H9 (cell line): ENCODE measurements at regions not wholly inside any gene's neighbourhood (a gene's known extent, or its start where the extent isn't known, plus 50 kb on each side); places are given as distances from the start of the nearest gene placed in this dataset.

Source experiments
- DNase-seq: peaks from one replicate; pipeline ENCODE4 v3.0.0-alpha.2; 2017
- H2AFZ ChIP-seq: one replicate; pipeline ENCODE4 v1.6.1; 2013; ENCODE audit warnings: mild to moderate bottlenecking, low read length, control low read depth, moderate library complexity
- H2AK5ac ChIP-seq: 2 replicates; pipeline ENCODE4 v1.6.1; 2013; ENCODE audit warnings: low read length, control low read depth, mixed read lengths; ENCODE audit not compliant: insufficient read length
- H2BK120ac ChIP-seq: one replicate; pipeline ENCODE4 v1.6.1; 2013; ENCODE audit warnings: low read depth, mild to moderate bottlenecking, low read length, control low read depth, inconsistent platforms; ENCODE audit not compliant: poor library complexity, severe bottlenecking
- H2BK12ac ChIP-seq: 2 replicates; pipeline ENCODE4 v1.6.1; 2013; ENCODE audit warnings: low read length, control low read depth, mixed read lengths, low read depth; ENCODE audit not compliant: insufficient read length
- H2BK15ac ChIP-seq: 2 replicates; pipeline ENCODE4 v1.6.1; 2013; ENCODE audit warnings: low read depth, low read length, control low read depth
- H2BK20ac ChIP-seq: one replicate; pipeline ENCODE4 v1.6.1; 2013; ENCODE audit warnings: low read depth, mild to moderate bottlenecking, low read length, control low read depth, inconsistent platforms; ENCODE audit not compliant: poor library complexity, severe bottlenecking
- H2BK5ac ChIP-seq: 2 replicates; pipeline ENCODE4 v1.6.1; 2013; ENCODE audit warnings: low read length, control low read depth, mixed read lengths; ENCODE audit not compliant: insufficient read length
- H3K14ac ChIP-seq: 2 replicates; pipeline ENCODE4 v1.6.1; 2013; ENCODE audit warnings: low read length, control low read depth; ENCODE audit not compliant: insufficient read depth
- H3K18ac ChIP-seq: 2 replicates; pipeline ENCODE4 v1.6.1; 2013; ENCODE audit warnings: low read depth, mild to moderate bottlenecking, mixed read lengths, low read length, control low read depth; ENCODE audit not compliant: insufficient read length
- H3K23ac ChIP-seq: 2 replicates; pipeline ENCODE4 v1.6.1; 2013; ENCODE audit warnings: low read length, control low read depth, mixed read lengths, low read depth; ENCODE audit not compliant: insufficient read length
- H3K23me2 ChIP-seq: 2 replicates; pipeline ENCODE4 v1.6.1; 2013; ENCODE audit warnings: low read depth, mild to moderate bottlenecking, mixed read lengths, low read length, control low read depth; ENCODE audit not compliant: insufficient read length, poor library complexity, severe bottlenecking
- H3K27ac ChIP-seq: 2 replicates; pipeline ENCODE4 v1.5.1; 2013; ENCODE audit warnings: low read length, control low read depth, mixed read lengths, low read depth; ENCODE audit not compliant: insufficient read length
- H3K27me3 ChIP-seq: 2 replicates; pipeline ENCODE4 v1.6.1; 2013; ENCODE audit warnings: low read length, control low read depth, inconsistent platforms; ENCODE audit not compliant: insufficient read depth
- H3K4ac ChIP-seq: 2 replicates; pipeline ENCODE4 v1.6.1; 2013; ENCODE audit warnings: low read depth, mild to moderate bottlenecking, control low read depth, inconsistent platforms, low read length, moderate library complexity
- H3K4me1 ChIP-seq: 2 replicates; pipeline ENCODE4 v1.6.1; 2013; ENCODE audit warnings: low read length, control low read depth, inconsistent platforms; ENCODE audit not compliant: insufficient read depth
- H3K4me2 ChIP-seq: 2 replicates; pipeline ENCODE4 v1.6.1; 2013; ENCODE audit warnings: low read length, control low read depth, mixed read lengths; ENCODE audit not compliant: insufficient read length, insufficient read depth
- H3K56ac ChIP-seq: 2 replicates; pipeline ENCODE4 v1.6.1; 2013; ENCODE audit warnings: low read depth, mild to moderate bottlenecking, mixed read lengths, low read length, control low read depth; ENCODE audit not compliant: insufficient read length
- H3K79me1 ChIP-seq: 2 replicates; pipeline ENCODE4 v1.6.1; 2013; ENCODE audit warnings: low read depth, mild to moderate bottlenecking, moderate library complexity, low read length, control low read depth, inconsistent platforms; ENCODE audit not compliant: insufficient read depth, poor library complexity, severe bottlenecking
- H3K79me2 ChIP-seq: 2 replicates; pipeline ENCODE4 v1.6.1; 2013; ENCODE audit warnings: low read length, control low read depth, inconsistent platforms; ENCODE audit not compliant: insufficient read depth
- H3K9ac ChIP-seq: 2 replicates; pipeline ENCODE4 v1.6.1; 2013; ENCODE audit warnings: low read length, control low read depth, mixed read lengths; ENCODE audit not compliant: insufficient read length; ENCODE audit errors: extremely low read depth
- H3K9me3 ChIP-seq: one replicate; pipeline ENCODE4 v1.6.1; 2013; ENCODE audit warnings: low read depth, low read length, inconsistent platforms; ENCODE audit not compliant: control insufficient read depth
- H3T11ph ChIP-seq: one replicate; pipeline ENCODE4 v1.6.1; 2013; ENCODE audit warnings: mild to moderate bottlenecking, low read length, control low read depth, inconsistent platforms
- H4K20me1 ChIP-seq: one replicate; pipeline ENCODE4 v1.6.1; 2013; ENCODE audit not compliant: control insufficient read depth, insufficient read length, insufficient read depth
- H4K5ac ChIP-seq: 2 replicates; pipeline ENCODE4 v1.6.1; 2013; ENCODE audit warnings: low read depth, mild to moderate bottlenecking, mixed read lengths, low read length, control low read depth; ENCODE audit not compliant: insufficient read length
- H4K8ac ChIP-seq: replicated peaks from 2 replicates; pipeline ENCODE4 v1.6.1; 2013; ENCODE audit warnings: low read length, control low read depth, mixed read lengths, low read depth; ENCODE audit not compliant: insufficient read length
- H4K91ac ChIP-seq: 2 replicates; pipeline ENCODE4 v1.6.1; 2013; ENCODE audit warnings: low read depth, mild to moderate bottlenecking, moderate library complexity, mixed read lengths, low read length, control low read depth; ENCODE audit not compliant: insufficient read length
- H3K27ac Mint-ChIP-seq, 3 experiments: 2 replicates in 2 of 3; 3 replicates in 1 of 3; pipeline ENCODE4 v1.8.0; 2020 to 2021; ENCODE audit warnings: mixed read lengths in 3 of 3, mild to moderate bottlenecking in 1 of 3, moderate library complexity in 1 of 3
- H3K27me3 Mint-ChIP-seq: 2 replicates; pipeline ENCODE4 v1.8.0; 2021; ENCODE audit warnings: low read depth, mild to moderate bottlenecking, moderate library complexity, mixed read lengths
- H3K36me3 Mint-ChIP-seq, 3 experiments: 2 replicates in 2 of 3; 3 replicates in 1 of 3; pipeline ENCODE4 v1.8.0; 2020 to 2021; ENCODE audit warnings: low read depth in 3 of 3, mixed read lengths in 3 of 3; ENCODE audit not compliant: insufficient read depth in 1 of 3
- H3K4me1 Mint-ChIP-seq, 2 experiments: 2 replicates each; pipeline ENCODE4 v1.8.0; 2020; ENCODE audit warnings: mixed read lengths in 2 of 2
- H3K4me3 Mint-ChIP-seq, 2 experiments: 2 replicates in 1 of 2; 3 replicates in 1 of 2; pipeline ENCODE4 v1.8.0; 2020 to 2021; ENCODE audit warnings: mild to moderate bottlenecking in 2 of 2, mixed read lengths in 2 of 2, moderate library complexity in 1 of 2
- H3K9me3 Mint-ChIP-seq, 2 experiments: 2 replicates in 1 of 2; 3 replicates in 1 of 2; pipeline ENCODE4 v1.8.0; 2020; ENCODE audit warnings: mild to moderate bottlenecking in 2 of 2, mixed read lengths in 2 of 2, moderate library complexity in 1 of 2
- CTCF ChIP-seq: fragments of 200-600 bp; sonication (generic); conservative IDR thresholded peaks from 3 replicates; pipeline ENCODE4 v1.8.0; 2021; ENCODE audit warnings: antibody characterized with exemption, mild to moderate bottlenecking
- WGBS: extraction: QIAGEN DNeasy Blood & Tissue Kit; methylation state at CpG from one replicate; pipeline ENCODE4 v1.1.7; 2013; ENCODE audit warnings: missing lambda C conversion rate, low lambda C conversion rate, mixed read lengths; ENCODE audit not compliant: insufficient read length; ENCODE audit errors: extremely low coverage; 5-methylcytosine and 5-hydroxymethylcytosine counted together

GRCh38 chr2:60140185-60140584, 413.3 kb downstream of the BCL11A start:
- H3K4me2 ChIP-seq, result no peak overlapping the region
- peaks cover 0 to 8% of the 10 kb centered on the region in 2 experiments; a peak in 2 of 4 replicates for H3K4me1 Mint-ChIP-seq
- H4K20me1 ChIP-seq, result no peaks in the 10 kb centered on the region
- H3K36me3 Mint-ChIP-seq, result peaks cover 7 to 27% (median 18%) of the 10 kb centered on the region in 3 experiments
- no peak overlapping the region for H3K23ac ChIP-seq
- no peak overlapping the region for H3K9ac ChIP-seq
- no peak overlapping the region for H2BK12ac ChIP-seq
- TF ChIP-seq CTCF, result no peak
- DNase-seq, result no peak
- H4K91ac ChIP-seq, result no peak overlapping the region
- H2BK5ac ChIP-seq, result no peak overlapping the region
- H2AK5ac ChIP-seq, result no peak overlapping the region
- H3K4ac ChIP-seq, result no peak overlapping the region
- H3K18ac ChIP-seq, result no peak overlapping the region
- no CpG with 5 or more reads among the region's 3 CpGs for WGBS
- no peak overlapping the region for H3K56ac ChIP-seq
- no peak overlapping the region for H3K4me3 Mint-ChIP-seq
- H3K4me1 ChIP-seq, result no peaks in the 10 kb centered on the region
- peaks cover 9% of the 10 kb centered on the region for H3K9me3 ChIP-seq
- no peak overlapping the region for H2BK20ac ChIP-seq
- H3K23me2 ChIP-seq, result no peaks in the 10 kb centered on the region
- H3K14ac ChIP-seq, result no peak overlapping the region
- H3T11ph ChIP-seq, result no peak overlapping the region
- H2BK120ac ChIP-seq, result no peak overlapping the region
- H2AFZ ChIP-seq, result no peak overlapping the region
- H4K5ac ChIP-seq, result no peak overlapping the region
- H3K27me3 ChIP-seq, result no peaks in the 10 kb centered on the region
- H3K27me3 Mint-ChIP-seq, result peaks cover 9% of the 10 kb centered on the region
- no peak overlapping the region for H4K8ac ChIP-seq
- H3K9me3 Mint-ChIP-seq, result peaks cover 19 to 26% of the 10 kb centered on the region in 2 experiments
- H3K27ac ChIP-seq, result no peak overlapping the region
- no peaks in the 10 kb centered on the region for H3K79me2 ChIP-seq
- no peak overlapping the region for H3K27ac Mint-ChIP-seq
- H2BK15ac ChIP-seq, result no peak overlapping the region
- H3K79me1 ChIP-seq, result no peaks in the 10 kb centered on the region
